Body of pancreas (tissue), 4 donors: ENCODE measurements at regions not wholly inside any gene's neighbourhood (a gene's known extent, or its start where the extent isn't known, plus 50 kb on each side); places are given as distances from the start of the nearest gene placed in this dataset.

Experiments
- ATAC-seq: fragments of 150-250 bp; one replicate; pipeline ENCODE4 v1.9.1; 2016
- DNase-seq, 4 donors: peaks; one replicate each; pipeline ENCODE4 v3.0.0-alpha.2; 2019
- H3K27ac ChIP-seq, 4 donors: fragments of 200-600 bp; sonication (generic); 1 replicate in 3 of 4; 2 replicates in 1 of 4; pipeline versions ENCODE4 v1.5.1 to v1.6.1; 2016 to 2019; ENCODE audit warnings: mild to moderate bottlenecking in 1 of 4, mixed read lengths in 1 of 4, moderate library complexity in 1 of 4
- H3K27me3 ChIP-seq, 2 donors: fragments of 200-600 bp; sonication (generic); one replicate each; pipeline ENCODE4 v1.6.0; 2016; ENCODE audit warnings: mild to moderate bottlenecking in 1 of 2
- H3K36me3 ChIP-seq, 2 donors: fragments of 200-600 bp; sonication (generic); replicated peaks in 1 of 2; 2 replicates each; pipeline ENCODE4 v1.5.1; 2016; ENCODE audit warnings: low read depth in 2 of 2; ENCODE audit not compliant: insufficient read depth in 1 of 2
- H3K4me1 ChIP-seq: fragments of 200-600 bp; sonication (generic); one replicate; pipeline ENCODE4 v1.6.0; 2016
- H3K4me3 ChIP-seq, 2 donors: fragments of 200-600 bp; sonication (generic); 1 replicate in 1 of 2; 2 replicates in 1 of 2; pipeline ENCODE4 v1.5.1; 2016 to 2019
- H3K9me3 ChIP-seq, 3 donors: fragments of 200-600 bp; sonication (generic); 1 replicate in 2 of 3; 2 replicates in 1 of 3; pipeline ENCODE4 v1.5.1; 2016
- POLR2A ChIP-seq, 3 donors: fragments of 450-650 bp; IDR thresholded peaks; one replicate each; pipeline ENCODE4 v1.6.1; 2016; ENCODE audit warnings: antibody characterized with exemption in 3 of 3, mild to moderate bottlenecking in 2 of 3
- WGBS, 2 donors: methylation state at CpG; one replicate each; pipeline ENCODE4 v1.1.5; 2017; 5-methylcytosine and 5-hydroxymethylcytosine counted together
- intact Hi-C: fragments of 100-400 bp; cut with DNase I; formaldehyde crosslinking; loops from one replicate; pipeline ENCODE4 v1.15.1; 2023
- TF ChIP-seq, protein P1 (sequence below), 7 experiments: fragments of 450-650 bp in 4 of 7; fragments of 200-600 bp in 3 of 7; sonication (generic) in 3 of 7; IDR thresholded peaks; one replicate each; pipeline ENCODE4 v1.5.1; 2016 to 2019; ENCODE audit warnings: antibody characterized with exemption in 7 of 7

DNA sequence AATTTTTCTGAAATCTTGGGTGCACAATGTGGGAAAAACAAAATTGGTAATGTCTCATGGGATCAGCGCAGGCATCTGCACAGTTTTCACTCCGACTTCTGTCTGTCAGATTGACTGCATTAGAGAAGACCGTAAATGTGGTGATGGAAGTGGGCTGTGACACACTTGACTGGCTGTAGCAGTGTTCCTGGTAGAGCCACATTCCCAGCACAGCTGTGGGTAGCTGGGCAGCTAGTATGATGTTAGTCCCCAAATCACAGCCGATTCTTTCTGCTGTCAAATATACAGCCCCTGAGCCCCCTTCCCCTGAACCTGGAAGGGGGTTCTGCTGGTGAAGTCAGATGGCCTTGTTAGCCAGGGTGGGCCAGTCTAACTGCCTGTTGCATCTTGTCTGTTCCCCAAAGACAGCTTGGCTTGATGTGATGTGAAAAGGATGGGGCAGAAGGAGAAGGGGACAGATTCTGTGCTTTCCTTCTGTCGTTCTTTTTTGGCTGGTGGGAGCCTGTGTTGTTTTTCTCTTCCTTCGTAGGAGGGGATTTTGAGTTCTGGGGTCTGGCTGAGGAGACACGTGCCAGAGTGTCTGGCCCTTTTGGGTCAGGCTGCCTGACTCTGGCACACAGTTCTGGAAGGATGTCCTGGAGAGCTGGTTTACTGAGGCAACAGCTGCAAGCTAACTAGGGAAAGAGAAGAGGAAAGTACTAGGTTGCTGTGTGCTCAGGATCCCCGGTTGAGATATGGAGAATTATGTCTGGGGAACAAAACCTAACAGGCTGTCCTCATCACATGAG, 66.4 kb upstream of the SPRY4 start:
- no peaks in the 10 kb centered on the region for H3K27me3 ChIP-seq
- ATAC-seq (no peak), DNase-seq (no peak)
- no peaks in the 10 kb centered on the region for H3K36me3 ChIP-seq
- H3K4me1 ChIP-seq = no peaks in the 10 kb centered on the region
- WGBS, 2 donors = 51 to 58% methylated on average over 8 of the region's 8 CpGs
- peaks cover 0 to 3% (median 0%) of the 10 kb centered on the region in 3 donors for H3K9me3 ChIP-seq
- intact Hi-C loops = no loop called here
- no peak for TF ChIP-seq POLR2A (IDR thresholded peaks at IDR 0.05)
- TF ChIP-seq, protein P1, sequence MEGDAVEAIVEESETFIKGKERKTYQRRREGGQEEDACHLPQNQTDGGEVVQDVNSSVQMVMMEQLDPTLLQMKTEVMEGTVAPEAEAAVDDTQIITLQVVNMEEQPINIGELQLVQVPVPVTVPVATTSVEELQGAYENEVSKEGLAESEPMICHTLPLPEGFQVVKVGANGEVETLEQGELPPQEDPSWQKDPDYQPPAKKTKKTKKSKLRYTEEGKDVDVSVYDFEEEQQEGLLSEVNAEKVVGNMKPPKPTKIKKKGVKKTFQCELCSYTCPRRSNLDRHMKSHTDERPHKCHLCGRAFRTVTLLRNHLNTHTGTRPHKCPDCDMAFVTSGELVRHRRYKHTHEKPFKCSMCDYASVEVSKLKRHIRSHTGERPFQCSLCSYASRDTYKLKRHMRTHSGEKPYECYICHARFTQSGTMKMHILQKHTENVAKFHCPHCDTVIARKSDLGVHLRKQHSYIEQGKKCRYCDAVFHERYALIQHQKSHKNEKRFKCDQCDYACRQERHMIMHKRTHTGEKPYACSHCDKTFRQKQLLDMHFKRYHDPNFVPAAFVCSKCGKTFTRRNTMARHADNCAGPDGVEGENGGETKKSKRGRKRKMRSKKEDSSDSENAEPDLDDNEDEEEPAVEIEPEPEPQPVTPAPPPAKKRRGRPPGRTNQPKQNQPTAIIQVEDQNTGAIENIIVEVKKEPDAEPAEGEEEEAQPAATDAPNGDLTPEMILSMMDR (IDR thresholded peaks at IDR 0.05) = no peak
- no peak overlapping the region for H3K4me3 ChIP-seq
- H3K27ac ChIP-seq = no peak overlapping the region

DNA sequence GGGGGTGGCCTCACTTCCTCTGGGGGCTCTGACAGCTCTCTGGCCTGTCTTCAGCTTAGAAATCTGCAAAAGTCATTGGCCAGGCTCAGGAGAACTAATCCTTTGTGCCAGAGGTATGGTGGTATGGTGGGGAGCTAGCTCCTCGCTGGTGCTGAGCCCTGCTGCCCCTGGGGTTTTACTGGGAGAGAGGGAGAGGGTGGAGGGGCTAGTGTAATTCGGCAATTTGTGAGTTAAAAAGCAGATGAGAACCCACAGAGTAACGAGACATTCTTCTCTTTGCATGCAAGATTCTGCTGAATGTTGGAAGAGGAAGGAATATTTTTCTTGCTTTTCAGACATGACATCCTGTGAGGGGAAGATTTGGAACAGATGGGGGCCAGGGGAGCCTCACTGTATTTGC, 65.5 kb upstream of the SPRY4 start:
- H3K4me3 ChIP-seq = no peak overlapping the region
- WGBS, 2 donors = 3 to 13% methylated on average over 3 of the region's 3 CpGs
- TF ChIP-seq POLR2A (IDR thresholded peaks at IDR 0.05) = no peak
- TF ChIP-seq, protein P1 (IDR thresholded peaks at IDR 0.05) = no peak
- DNase-seq (no peak), ATAC-seq (no peak)
- H3K27ac ChIP-seq = no peak overlapping the region
- no peaks in the 10 kb centered on the region for H3K36me3 ChIP-seq
- intact Hi-C loops = no loop called here
- no peaks in the 10 kb centered on the region for H3K27me3 ChIP-seq
- H3K9me3 ChIP-seq = no peaks in the 10 kb centered on the region
- no peaks in the 10 kb centered on the region for H3K4me1 ChIP-seq

DNA sequence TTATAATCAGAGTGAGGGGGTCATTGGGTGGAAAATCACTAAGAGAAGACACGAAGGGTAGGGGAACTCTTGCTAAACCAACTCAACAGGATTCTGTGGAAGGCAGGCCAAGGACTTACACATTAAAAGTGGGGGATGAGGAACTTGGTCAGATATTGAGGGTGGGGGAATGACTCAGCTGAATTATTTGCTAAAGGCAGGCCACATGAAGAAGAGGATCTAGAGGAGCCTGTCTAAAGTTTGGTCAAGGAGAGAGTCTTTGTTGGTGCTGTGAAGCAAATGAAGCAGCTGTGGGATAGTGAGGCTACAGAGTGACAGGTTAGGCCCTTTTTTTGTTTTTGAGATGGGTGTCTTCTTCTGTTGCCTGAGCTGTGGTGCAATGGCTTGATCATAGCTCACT, 63.9 kb upstream of the SPRY4 start:
- Histone ChIP-seq H3K4me1 (no peaks in the 10 kb centered on the region), H3K4me3 (no peak overlapping the region), H3K9me3 (no peaks in the 10 kb centered on the region), H3K27ac (no peak overlapping the region), H3K27me3 (no peaks in the 10 kb centered on the region), H3K36me3 (no peaks in the 10 kb centered on the region)
- no peak for TF ChIP-seq POLR2A (IDR thresholded peaks at IDR 0.05)
- TF ChIP-seq, protein P1 (IDR thresholded peaks at IDR 0.05) = no peak
- intact Hi-C loops = no loop called here
- 57 to 82% methylated on average over 1 of the region's 1 CpG for WGBS, 2 donors
- DNase-seq (no peak), ATAC-seq (no peak)

DNA sequence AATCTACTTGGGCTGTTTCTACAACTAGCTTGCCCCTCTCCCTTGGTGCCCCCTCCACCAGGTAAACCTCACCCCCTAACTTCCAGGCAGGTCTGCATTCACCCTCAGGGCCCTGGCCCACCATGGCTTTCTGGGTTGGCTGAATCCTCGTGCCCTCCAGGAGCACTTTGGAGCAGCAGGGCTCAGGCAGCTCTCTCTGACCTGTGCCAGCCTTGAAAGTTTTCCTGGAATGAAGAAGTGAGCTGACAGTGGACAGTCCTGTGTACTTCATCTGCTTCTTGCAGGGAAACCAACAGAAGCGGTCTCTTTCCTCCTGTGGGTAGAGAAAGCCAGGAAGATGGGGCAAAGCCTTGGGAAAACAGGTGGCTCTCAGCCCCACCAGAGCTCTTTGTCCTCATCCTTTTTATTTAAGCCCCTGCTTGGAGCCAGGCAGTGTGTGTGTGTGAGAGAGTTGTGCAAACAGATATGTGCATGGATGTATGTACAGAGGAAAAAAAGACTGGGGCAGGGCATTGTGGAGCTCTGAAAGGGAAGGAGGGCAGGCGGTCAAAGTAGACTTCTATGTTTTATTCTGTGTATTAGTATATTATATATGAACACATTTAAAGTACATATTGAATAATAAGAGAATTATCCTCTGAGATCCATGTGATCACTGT, 62.3 kb upstream of the SPRY4 start:
- intact Hi-C loops = no loop called here
- ATAC-seq (no peak), DNase-seq (no peak)
- Histone ChIP-seq H3K27me3 (no peaks in the 10 kb centered on the region), H3K4me3 (no peak overlapping the region), H3K9me3 (no peaks in the 10 kb centered on the region), H3K27ac (no peak overlapping the region), H3K36me3 (no peaks in the 10 kb centered on the region), H3K4me1 (no peaks in the 10 kb centered on the region)
- TF ChIP-seq POLR2A (IDR thresholded peaks at IDR 0.05) = no peak
- TF ChIP-seq, protein P1 (IDR thresholded peaks at IDR 0.05) = no peak
- WGBS, 2 donors = 63 to 74% methylated on average over 3 of the region's 3 CpGs
